ENCODE measurements at regions not wholly inside any gene's neighbourhood (a gene's known extent, or its start where the extent isn't known, plus 50 kb on each side); places are given as distances from the start of the nearest gene placed in this dataset.

GRCh38 chr11:95690100-95690499 lies 99.5 kb downstream of the FAM76B start:
- H3K4me1 ChIP-seq (ENCODE audit: control insufficient read depth in 1 of 2, insufficient read depth in 1 of 2, low read depth in 1 of 2, low read length in 1 of 2), result no peaks in the 10 kb centered on the region
- no peak overlapping the region for H3K27ac ChIP-seq
- H3K4me3 ChIP-seq (ENCODE audit: low read depth in 1 of 2, low read length in 1 of 2), result no peak overlapping the region
- TF ChIP-seq CTCF (IDR thresholded peaks at IDR 0.05), result no peak
- no peaks in the 10 kb centered on the region for H3K9me3 ChIP-seq
- H3K27me3 ChIP-seq, result no peaks in the 10 kb centered on the region
- no peaks in the 10 kb centered on the region for H3K36me3 ChIP-seq

GRCh38 chr11:95688501-95689222 lies 100.9 kb downstream of the FAM76B start:
- TF ChIP-seq CTCF (IDR thresholded peaks at IDR 0.05), result no peak
- no peaks in the 10 kb centered on the region for H3K4me1 ChIP-seq (ENCODE audit: control insufficient read depth in 1 of 2, insufficient read depth in 1 of 2, low read depth in 1 of 2, low read length in 1 of 2)
- no peak overlapping the region for H3K4me3 ChIP-seq (ENCODE audit: low read depth in 1 of 2, low read length in 1 of 2)
- H3K36me3 ChIP-seq, result no peaks in the 10 kb centered on the region
- H3K27me3 ChIP-seq, result no peaks in the 10 kb centered on the region
- H3K9me3 ChIP-seq, result no peaks in the 10 kb centered on the region
- H3K27ac ChIP-seq, result no peak overlapping the region

GRCh38 chr11:95688015-95688414 lies 101.6 kb downstream of the FAM76B start:
- no peaks in the 10 kb centered on the region for H3K36me3 ChIP-seq
- H3K4me3 ChIP-seq (ENCODE audit: low read depth in 1 of 2, low read length in 1 of 2), result no peak overlapping the region
- H3K27ac ChIP-seq, result no peak overlapping the region
- no peak for TF ChIP-seq CTCF (IDR thresholded peaks at IDR 0.05)
- no peaks in the 10 kb centered on the region for H3K9me3 ChIP-seq
- H3K4me1 ChIP-seq (ENCODE audit: control insufficient read depth in 1 of 2, insufficient read depth in 1 of 2, low read depth in 1 of 2, low read length in 1 of 2), result no peaks in the 10 kb centered on the region
- no peaks in the 10 kb centered on the region for H3K27me3 ChIP-seq

GRCh38 chr11:95686265-95686664 lies 103.3 kb downstream of the FAM76B start:
- Histone ChIP-seq H3K4me3 (ENCODE audit: low read depth in 1 of 2, low read length in 1 of 2) (no peak overlapping the region), H3K27me3 (no peaks in the 10 kb centered on the region), H3K4me1 (ENCODE audit: control insufficient read depth in 1 of 2, insufficient read depth in 1 of 2, low read depth in 1 of 2, low read length in 1 of 2) (no peaks in the 10 kb centered on the region), H3K36me3 (no peaks in the 10 kb centered on the region), H3K27ac (no peak overlapping the region), H3K9me3 (no peaks in the 10 kb centered on the region)
- TF ChIP-seq CTCF (IDR thresholded peaks at IDR 0.05), result no peak

- Histone ChIP-seq H3K4me1 (ENCODE audit: control insufficient read depth in 1 of 2, insufficient read depth in 1 of 2, low read depth in 1 of 2, low read length in 1 of 2) (no peaks in the 10 kb centered on the region), H3K4me3 (ENCODE audit: low read depth in 1 of 2, low read length in 1 of 2) (no peak overlapping the region), H3K36me3 (no peaks in the 10 kb centered on the region), H3K9me3 (no peaks in the 10 kb centered on the region), H3K27me3 (no peaks in the 10 kb centered on the region), H3K27ac (no peak overlapping the region)
- no peak for TF ChIP-seq CTCF (IDR thresholded peaks at IDR 0.05)
Observed at GRCh38 chr11:95684701-95685100, 104.9 kb downstream of the FAM76B start.
